ENCODE measurements at regions not wholly inside any gene's neighbourhood (a gene's known extent, or its start where the extent isn't known, plus 50 kb on each side); places are given as distances from the start of the nearest gene placed in this dataset.

- no peak for TF ChIP-seq CTCF (IDR thresholded peaks at IDR 0.05)
- no peak overlapping the region for H3K4me3 ChIP-seq (ENCODE audit: low read depth in 1 of 2, low read length in 1 of 2)
Observed at GRCh38 chr4:181950372-181951127, 292.7 kb upstream of the TENM3 start.

GRCh38 chr4:181951265-181951664 is 291.9 kb upstream of the TENM3 start:
- Histone ChIP-seq H3K36me3 (no peaks in the 10 kb centered on the region), H3K4me3 (ENCODE audit: low read depth in 1 of 2, low read length in 1 of 2) (no peak overlapping the region), H3K27ac (no peak overlapping the region), H3K4me1 (ENCODE audit: control insufficient read depth in 1 of 2, insufficient read depth in 1 of 2, low read depth in 1 of 2, low read length in 1 of 2) (no peaks in the 10 kb centered on the region), H3K27me3 (no peaks in the 10 kb centered on the region), H3K9me3 (no peaks in the 10 kb centered on the region)
- no peak for TF ChIP-seq CTCF (IDR thresholded peaks at IDR 0.05)

More at GRCh38 chr4:181950372-181951127, 292.7 kb upstream of the TENM3 start:
- no peaks in the 10 kb centered on the region for H3K36me3 ChIP-seq
- H3K4me1 ChIP-seq (ENCODE audit: control insufficient read depth in 1 of 2, insufficient read depth in 1 of 2, low read depth in 1 of 2, low read length in 1 of 2): no peaks in the 10 kb centered on the region
- H3K9me3 ChIP-seq: no peaks in the 10 kb centered on the region
- no peak overlapping the region for H3K27ac ChIP-seq
- H3K27me3 ChIP-seq: no peaks in the 10 kb centered on the region

GRCh38 chr4:181952478-181952877 is 290.7 kb upstream of the TENM3 start:
- Histone ChIP-seq H3K27ac (no peak overlapping the region), H3K36me3 (no peaks in the 10 kb centered on the region), H3K4me3 (ENCODE audit: low read depth in 1 of 2, low read length in 1 of 2) (no peak overlapping the region), H3K4me1 (ENCODE audit: control insufficient read depth in 1 of 2, insufficient read depth in 1 of 2, low read depth in 1 of 2, low read length in 1 of 2) (no peaks in the 10 kb centered on the region), H3K27me3 (no peaks in the 10 kb centered on the region), H3K9me3 (no peaks in the 10 kb centered on the region)
- no peak for TF ChIP-seq CTCF (IDR thresholded peaks at IDR 0.05)

GRCh38 chr4:181956512-181956911 is 286.7 kb upstream of the TENM3 start:
- no peak for TF ChIP-seq CTCF (IDR thresholded peaks at IDR 0.05)
- H3K27me3 ChIP-seq: no peaks in the 10 kb centered on the region
- no peaks in the 10 kb centered on the region for H3K4me1 ChIP-seq (ENCODE audit: control insufficient read depth in 1 of 2, insufficient read depth in 1 of 2, low read depth in 1 of 2, low read length in 1 of 2)
- no peak overlapping the region for H3K4me3 ChIP-seq (ENCODE audit: low read depth in 1 of 2, low read length in 1 of 2)
- no peaks in the 10 kb centered on the region for H3K9me3 ChIP-seq
- H3K27ac ChIP-seq: no peak overlapping the region
- no peaks in the 10 kb centered on the region for H3K36me3 ChIP-seq

GRCh38 chr4:181957088-181957487 is 286.1 kb upstream of the TENM3 start:
- H3K27me3 ChIP-seq: no peaks in the 10 kb centered on the region
- H3K4me1 ChIP-seq (ENCODE audit: control insufficient read depth in 1 of 2, insufficient read depth in 1 of 2, low read depth in 1 of 2, low read length in 1 of 2): no peaks in the 10 kb centered on the region
- TF ChIP-seq CTCF (IDR thresholded peaks at IDR 0.05): no peak
- no peak overlapping the region for H3K27ac ChIP-seq
- no peaks in the 10 kb centered on the region for H3K9me3 ChIP-seq
- no peak overlapping the region for H3K4me3 ChIP-seq (ENCODE audit: low read depth in 1 of 2, low read length in 1 of 2)
- H3K36me3 ChIP-seq: no peaks in the 10 kb centered on the region
